Testis (tissue), 2 donors: ENCODE measurements at regions not wholly inside any gene's neighbourhood (a gene's known extent, or its start where the extent isn't known, plus 50 kb on each side); places are given as distances from the start of the nearest gene placed in this dataset.

Experiments
- POLR2A ChIP-seq: fragments of 450-650 bp; IDR thresholded peaks from one replicate; pipeline ENCODE4 v1.6.1; 2017; ENCODE audit warnings: antibody characterized with exemption, mild to moderate bottlenecking, moderate library complexity
- TF ChIP-seq, protein P1 (sequence below), 3 experiments: fragments of 450-650 bp in 2 of 3; fragments of 200-600 bp in 1 of 3; sonication (generic) in 1 of 3; IDR thresholded peaks; one replicate each; pipeline ENCODE4 v1.5.1; 2016 to 2019; ENCODE audit warnings: antibody characterized with exemption in 3 of 3, mild to moderate bottlenecking in 2 of 3, moderate library complexity in 1 of 3

DNA sequence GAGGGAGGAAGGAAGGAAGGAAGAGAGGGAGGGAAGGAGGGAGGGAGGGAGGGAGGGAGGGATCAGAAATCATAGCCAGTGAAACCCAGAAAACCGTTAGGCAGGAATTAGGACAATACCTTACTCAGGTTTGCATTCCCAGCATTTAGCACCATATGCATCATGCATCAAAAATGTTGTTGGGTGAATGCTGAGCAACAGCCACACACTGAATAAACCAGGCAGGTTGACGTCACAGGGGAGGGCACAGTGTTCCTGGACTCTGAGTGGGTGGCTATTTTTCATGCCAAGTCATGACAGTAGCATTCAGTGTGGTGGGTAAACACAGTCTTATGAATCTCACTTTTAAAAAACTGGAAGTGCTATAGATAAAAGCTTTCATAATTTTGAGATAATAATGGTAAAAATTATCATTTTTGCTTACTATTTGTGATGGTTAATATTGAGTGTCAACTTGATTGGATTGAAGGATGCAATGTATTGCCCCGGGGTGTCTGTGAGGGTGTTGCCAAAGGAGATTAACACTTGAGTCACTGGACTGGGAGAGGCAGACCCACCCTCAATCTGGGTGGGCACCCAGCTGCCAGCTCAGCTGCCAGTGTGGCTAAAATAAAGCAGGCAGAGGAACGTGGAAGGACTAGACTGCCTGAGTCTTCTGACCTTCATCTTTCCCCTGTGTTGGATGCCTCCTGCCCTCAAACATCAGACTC, 199.1 kb upstream of the PRKCQ start:
- TF ChIP-seq, protein P1, sequence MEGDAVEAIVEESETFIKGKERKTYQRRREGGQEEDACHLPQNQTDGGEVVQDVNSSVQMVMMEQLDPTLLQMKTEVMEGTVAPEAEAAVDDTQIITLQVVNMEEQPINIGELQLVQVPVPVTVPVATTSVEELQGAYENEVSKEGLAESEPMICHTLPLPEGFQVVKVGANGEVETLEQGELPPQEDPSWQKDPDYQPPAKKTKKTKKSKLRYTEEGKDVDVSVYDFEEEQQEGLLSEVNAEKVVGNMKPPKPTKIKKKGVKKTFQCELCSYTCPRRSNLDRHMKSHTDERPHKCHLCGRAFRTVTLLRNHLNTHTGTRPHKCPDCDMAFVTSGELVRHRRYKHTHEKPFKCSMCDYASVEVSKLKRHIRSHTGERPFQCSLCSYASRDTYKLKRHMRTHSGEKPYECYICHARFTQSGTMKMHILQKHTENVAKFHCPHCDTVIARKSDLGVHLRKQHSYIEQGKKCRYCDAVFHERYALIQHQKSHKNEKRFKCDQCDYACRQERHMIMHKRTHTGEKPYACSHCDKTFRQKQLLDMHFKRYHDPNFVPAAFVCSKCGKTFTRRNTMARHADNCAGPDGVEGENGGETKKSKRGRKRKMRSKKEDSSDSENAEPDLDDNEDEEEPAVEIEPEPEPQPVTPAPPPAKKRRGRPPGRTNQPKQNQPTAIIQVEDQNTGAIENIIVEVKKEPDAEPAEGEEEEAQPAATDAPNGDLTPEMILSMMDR (IDR thresholded peaks at IDR 0.05): no peak
- no peak for TF ChIP-seq POLR2A
